Fibroblast of pulmonary artery (primary cell): ENCODE measurements at regions not wholly inside any gene's neighbourhood (a gene's known extent, or its start where the extent isn't known, plus 50 kb on each side); places are given as distances from the start of the nearest gene placed in this dataset.
"Not testable (repeated sequence)": the region's sequence is repeated elsewhere in the genome, so short reads cannot be mapped to it uniquely, and the experiment has no call there.

Source experiments
- DNase-seq: peaks from one replicate; pipeline ENCODE4 v3.0.0-alpha.2; 2010; ENCODE audit warnings: low read depth
- H3K4me3 ChIP-seq: replicated peaks from 2 replicates; pipeline ENCODE4 v1.5.1; 2011; ENCODE audit warnings: low read depth, mild to moderate bottlenecking, control low read depth, low read length, moderate library complexity
- CTCF ChIP-seq: IDR thresholded peaks from 2 replicates; pipeline ENCODE4 v1.5.1; 2011; ENCODE audit warnings: mild to moderate bottlenecking, control low read depth, low read length, inconsistent platforms; ENCODE audit errors: missing control alignments

- DNase-seq, result peak; percentile 61
- no peak for TF ChIP-seq CTCF
- H3K4me3 ChIP-seq, result no peak overlapping the region
Measured at GRCh38 chr4:141871086-141871770, 234.8 kb downstream of the IL15 start.

GRCh38 chr4:141882650-141883049 is 246.3 kb downstream of the IL15 start:
- not testable (repeated sequence) for DNase-seq, H3K4me3 ChIP-seq

- no peak for TF ChIP-seq CTCF
- no peak overlapping the region for H3K4me3 ChIP-seq
- DNase-seq, result no peak
Measured at GRCh38 chr4:141884070-141884469, 247.7 kb downstream of the IL15 start.

- TF ChIP-seq CTCF, result no peak
- DNase-seq, result no peak
- H3K4me3 ChIP-seq, result no peak overlapping the region
Measured at GRCh38 chr4:141885112-141885511, 248.7 kb downstream of the IL15 start.

GRCh38 chr4:141890279-141890678 is 253.9 kb downstream of the IL15 start:
- peak; percentile 6 for DNase-seq
- no peak overlapping the region for H3K4me3 ChIP-seq
- no peak for TF ChIP-seq CTCF

- no peak overlapping the region for H3K4me3 ChIP-seq
- DNase-seq, result no peak
- TF ChIP-seq CTCF, result no peak
Measured at GRCh38 chr4:141891260-141892120, 255.1 kb downstream of the IL15 start.

GRCh38 chr4:141896687-141897086 is 260.3 kb downstream of the IL15 start:
- DNase-seq, result no peak
- TF ChIP-seq CTCF, result no peak
- no peak overlapping the region for H3K4me3 ChIP-seq
